ENCODE measurements at regions not wholly inside any gene's neighbourhood (a gene's known extent, or its start where the extent isn't known, plus 50 kb on each side); places are given as distances from the start of the nearest gene placed in this dataset.

DNA sequence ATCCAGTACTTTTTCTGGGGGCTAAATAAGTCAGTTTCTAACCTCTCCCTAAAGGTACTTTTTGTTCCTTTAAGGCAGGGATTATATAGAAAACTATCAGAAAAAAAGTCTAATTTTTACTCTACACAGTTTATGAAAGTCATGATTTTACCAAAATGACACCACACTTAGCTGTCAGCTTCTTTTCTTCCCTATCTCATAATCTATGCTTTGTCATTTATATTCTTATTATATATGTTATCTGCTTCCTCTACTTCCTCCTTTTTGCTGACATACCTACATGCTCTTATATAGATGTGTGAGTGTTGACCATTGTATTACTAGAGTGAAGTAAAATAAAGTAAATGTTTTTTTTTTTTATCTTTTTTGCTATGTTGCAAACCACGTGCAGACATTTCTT lies 203.9 kb upstream of the CHRM2 start:
- DNase-seq = no peak

DNA sequence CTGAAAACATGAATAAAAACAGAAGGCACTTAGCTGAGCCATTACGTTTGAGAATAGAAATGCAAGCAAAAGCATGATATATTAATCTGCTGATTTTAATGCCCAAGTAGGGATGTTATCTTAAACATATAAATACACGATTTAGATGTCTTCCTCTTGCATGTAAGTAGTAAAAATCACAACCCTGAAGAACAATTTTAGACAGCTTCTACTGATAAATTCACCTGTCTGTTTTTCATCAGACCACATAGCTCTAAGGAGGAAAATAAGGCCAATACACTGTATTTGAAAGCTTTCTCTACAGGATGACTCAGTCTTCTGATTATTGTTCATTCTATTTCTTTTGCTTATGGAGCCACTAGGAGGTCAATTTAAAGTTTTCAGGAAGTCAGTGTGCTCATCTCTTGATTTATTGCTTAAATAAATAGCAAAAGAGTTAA lies 210.9 kb upstream of the CHRM2 start:
- DNase-seq = no peak

DNA sequence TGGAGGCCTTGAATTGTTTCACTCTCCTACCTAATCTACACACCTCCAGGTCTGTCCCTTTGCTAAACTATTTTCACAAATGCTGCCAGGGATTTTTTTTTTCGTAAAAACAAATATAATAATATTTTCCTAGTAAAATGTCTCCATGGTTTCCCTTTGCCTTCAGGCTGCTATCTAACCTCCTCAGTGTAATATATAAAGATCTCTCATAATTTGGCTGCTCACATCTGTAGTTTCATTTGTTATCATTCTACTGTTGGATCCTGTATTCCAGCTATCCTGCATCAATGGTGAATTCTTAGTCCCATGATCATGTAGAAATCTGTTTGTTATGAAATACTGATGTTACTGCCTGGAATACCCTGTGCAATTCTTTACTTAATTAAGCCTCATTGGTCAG lies 211.9 kb upstream of the CHRM2 start:
- DNase-seq = no peak

DNA sequence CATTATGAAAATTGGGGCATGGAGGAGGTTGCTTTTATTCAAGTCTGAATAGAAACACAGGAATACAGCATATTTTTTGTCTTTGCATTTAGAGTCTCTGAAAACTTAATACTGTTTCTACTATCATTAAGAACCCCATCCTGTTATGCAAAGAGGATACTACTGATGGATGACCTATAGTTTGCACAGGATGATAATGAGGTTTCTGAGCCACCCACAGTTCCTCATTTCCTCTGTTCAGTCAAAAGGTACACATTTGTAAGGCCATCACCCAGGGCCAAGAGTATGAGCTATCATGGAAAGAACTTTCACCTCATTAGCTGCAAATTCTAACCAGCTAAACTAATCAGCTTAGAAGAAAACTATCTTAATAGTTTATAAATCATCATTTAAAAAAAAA lies 213.0 kb upstream of the CHRM2 start:
- DNase-seq = no peak

DNA sequence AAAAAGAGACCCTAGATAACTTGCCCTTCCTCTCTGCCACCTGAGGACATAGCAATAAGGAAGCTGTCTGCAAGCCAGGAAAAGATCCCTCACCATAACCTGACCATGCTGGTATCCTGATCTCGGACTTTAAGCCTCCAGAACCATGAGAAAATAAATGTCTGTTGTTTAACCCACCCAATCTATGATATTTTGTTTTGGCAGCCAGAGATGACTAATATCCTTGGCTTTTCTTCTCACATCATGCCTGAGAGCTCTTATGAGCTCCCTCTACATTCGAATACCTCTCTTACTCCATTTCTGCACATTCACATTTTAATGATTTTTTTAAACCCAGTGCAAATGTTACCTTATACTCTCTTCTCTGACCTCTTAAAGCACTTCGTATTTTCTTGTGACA lies 214.0 kb upstream of the CHRM2 start:
- DNase-seq = no peak

DNA sequence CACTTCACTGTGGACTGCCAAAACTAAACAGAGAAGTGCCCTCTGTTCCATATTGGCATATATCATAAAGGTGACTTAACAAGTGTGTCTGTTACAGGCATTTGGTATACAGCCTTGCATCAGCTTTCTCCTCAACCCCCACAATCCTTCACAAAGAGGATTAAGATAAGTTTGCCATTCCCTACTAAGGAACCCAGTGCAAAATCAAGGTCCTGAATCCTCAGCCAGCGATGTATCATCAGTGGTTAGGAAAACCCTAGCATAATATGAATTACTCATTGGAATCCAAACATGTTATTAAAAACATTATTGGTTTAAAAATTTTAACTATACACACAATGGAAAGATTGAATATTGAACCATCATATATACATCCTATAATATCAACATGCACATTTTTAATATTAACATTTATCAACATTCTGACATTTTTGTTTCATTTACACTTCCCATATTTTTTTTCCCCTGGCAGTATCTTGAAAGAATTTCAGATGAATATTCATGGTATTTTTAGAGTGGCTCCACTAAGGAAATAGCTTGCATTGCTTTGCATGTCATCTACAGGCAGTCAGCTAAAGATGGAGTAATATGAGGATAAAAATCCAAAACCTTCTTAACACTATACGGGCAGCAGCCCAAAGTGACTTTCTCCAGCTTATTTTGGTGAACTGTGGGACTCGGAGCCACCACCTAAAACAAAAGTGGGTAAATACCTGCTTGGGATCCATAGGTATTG lies 215.6 kb upstream of the CHRM2 start:
- no peak for DNase-seq

DNA sequence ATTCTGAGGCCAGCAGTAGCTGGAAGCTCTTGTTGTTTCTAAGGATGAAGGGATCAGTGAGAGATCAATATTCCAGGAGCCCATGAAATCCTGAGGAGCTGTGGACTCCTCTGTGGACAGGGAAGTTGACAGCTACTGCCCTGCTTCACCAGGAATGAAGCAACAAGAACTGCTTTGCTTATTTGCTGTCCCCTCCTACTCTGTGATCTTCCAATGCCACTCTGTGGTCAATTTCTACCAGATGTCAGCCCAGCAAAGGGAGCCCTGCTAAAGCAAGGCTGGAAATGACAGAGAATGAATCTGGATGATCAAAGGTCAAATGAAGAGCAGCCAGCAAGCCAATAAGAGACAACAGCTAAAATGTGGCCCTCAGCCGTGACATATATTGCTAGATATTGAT lies 227.5 kb upstream of the CHRM2 start:
- no peak for DNase-seq

DNA sequence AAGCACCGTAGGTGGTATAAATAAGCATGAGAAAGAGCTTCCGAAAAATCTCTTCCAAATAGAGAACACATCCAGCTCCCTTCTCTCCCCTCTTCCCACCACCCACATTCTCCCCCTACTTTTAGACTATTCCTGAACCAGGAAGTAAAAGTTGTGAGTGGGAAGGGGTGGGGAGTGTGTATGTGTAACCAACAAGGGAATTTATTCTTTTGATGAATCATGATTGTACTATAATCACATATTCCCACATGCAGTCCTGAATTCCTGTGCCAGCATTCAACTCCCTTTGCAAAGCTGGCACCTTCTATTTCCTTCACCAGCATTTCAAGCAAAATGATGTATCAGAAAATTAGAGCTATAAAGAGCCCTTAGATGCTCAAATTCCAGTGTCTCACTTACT lies 230.6 kb upstream of the CHRM2 start:
- no peak for DNase-seq

DNA sequence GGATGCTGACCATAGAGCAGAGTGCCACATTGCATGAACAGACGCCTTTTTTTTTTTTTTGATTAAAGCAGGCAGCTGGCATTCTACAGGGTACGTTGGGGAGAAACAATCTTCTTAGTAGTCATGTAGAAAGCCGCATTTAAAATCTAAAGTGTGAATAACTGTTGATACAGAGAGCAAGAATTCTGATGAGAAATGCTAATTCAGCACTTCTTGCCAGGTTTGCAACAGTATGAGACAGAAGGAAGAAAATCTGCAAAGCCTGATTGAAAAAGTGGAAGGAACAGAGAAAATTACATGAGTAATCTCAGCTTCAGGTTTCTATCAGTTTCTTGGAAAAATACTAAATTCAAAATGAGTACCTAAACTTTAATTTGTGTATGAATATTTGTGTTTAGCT lies 232.7 kb upstream of the CHRM2 start:
- no peak for DNase-seq

DNA sequence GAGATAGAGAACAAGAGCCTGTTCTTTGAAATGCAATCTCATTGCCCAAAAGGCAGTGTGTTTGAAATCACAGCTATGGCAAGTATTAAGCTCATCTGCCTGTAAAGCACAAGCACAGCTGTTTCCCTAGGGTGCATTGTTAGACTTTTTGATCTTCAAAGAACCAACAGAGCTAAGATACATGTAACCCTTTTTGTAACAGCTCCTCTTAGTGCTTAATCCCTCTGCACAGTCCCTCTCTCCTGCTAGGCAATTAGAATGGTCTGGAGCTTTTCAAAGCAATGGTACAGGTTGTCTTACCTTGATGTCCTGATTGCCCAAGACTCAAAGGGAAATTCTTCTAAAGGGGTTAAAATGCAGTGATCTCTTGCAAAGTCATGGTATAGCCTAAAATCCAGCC lies 249.6 kb upstream of the CHRM2 start:
- DNase-seq = no peak

DNA sequence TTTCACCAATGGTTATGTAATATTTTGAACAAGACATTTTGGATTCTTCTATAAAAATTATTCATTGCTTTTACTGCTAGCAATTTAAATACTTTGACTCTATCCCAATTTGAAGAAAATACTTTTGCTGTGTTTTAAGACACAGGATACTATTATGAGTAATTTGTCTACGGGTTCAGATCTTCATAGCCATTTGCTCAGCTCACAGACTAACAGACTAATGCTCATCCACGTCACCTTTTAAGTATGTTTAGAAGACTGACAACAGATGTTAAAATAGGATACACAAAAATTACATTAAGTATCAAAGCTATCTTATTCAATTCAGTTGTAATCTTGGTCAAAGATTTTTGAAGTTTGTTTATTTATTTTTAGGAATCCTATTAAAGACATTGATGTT lies 251.3 kb upstream of the CHRM2 start:
- DNase-seq = no peak

DNA sequence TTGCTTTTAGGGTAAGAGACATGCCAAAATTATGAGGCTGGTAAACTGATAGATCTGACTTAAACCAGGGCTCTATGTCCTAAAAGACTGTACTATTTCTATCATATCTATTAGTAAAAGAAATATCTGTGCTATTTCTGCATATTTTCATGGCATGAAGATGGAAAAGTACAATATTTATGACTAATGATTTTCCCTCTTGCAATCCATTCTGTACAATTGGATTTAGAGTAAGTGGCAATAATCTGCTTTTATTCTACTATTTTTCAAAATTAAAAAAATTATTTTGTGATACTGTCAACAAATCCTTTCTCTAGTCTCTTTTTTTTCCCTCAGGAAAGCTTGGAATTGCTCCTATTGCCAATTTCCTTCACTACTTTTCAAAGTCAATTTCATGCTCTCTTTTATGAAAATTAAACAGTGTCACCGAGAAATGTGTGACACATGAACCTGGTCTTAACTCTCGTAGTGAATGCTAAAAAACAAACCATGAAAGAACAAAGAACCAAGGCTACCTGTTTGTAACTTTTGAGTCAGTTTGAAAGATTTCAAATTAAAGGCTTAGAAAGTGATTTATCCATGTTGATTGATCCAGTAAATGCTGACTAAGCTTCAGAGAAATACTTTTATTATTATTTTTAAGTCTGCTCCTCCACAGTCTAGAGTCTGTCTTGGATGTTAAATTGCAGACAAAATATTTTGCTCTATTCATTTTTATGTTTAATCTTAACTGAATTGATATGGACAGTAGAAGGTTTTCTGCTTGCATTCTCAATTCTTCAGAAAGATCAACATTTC lies 262.7 kb upstream of the CHRM2 start:
- DNase-seq = no peak

DNA sequence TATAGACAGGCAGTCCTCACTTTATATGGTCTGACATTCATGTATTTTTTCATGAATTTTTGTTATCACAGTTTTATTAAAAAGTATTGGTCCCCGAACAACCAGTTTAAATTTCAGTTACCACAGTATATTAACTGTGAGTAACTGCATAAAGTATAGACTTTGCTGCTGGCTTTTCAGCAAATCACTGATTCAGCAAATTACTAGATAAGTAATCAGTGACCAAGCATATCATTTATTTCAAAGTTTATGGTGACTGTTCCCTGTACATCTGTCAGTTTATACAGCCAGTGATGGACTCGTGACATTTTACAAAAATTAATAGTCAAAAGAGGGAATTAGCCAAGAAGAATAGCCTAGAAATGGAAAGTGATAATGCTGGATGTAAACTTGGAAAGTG lies 266.7 kb upstream of the CHRM2 start:
- no peak for DNase-seq

DNA sequence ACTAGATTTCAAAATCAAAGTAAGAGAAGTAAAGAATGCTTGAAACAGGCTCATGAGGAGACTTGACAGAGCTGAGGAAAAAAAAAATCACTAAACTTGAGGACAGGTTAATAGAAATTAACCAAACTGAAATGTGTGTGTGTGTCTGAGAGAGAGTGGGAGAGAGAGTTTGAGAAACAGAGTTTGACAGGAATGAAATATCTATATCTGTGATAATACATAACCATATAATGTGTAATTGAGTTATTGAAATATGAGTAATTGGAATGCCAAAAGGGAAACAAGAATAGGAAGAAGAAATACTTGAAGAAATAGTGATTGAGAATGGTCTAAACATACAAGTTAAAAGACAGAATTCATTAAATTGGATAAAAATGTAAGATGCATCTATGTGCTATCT lies 268.0 kb upstream of the CHRM2 start:
- DNase-seq = no peak

DNA sequence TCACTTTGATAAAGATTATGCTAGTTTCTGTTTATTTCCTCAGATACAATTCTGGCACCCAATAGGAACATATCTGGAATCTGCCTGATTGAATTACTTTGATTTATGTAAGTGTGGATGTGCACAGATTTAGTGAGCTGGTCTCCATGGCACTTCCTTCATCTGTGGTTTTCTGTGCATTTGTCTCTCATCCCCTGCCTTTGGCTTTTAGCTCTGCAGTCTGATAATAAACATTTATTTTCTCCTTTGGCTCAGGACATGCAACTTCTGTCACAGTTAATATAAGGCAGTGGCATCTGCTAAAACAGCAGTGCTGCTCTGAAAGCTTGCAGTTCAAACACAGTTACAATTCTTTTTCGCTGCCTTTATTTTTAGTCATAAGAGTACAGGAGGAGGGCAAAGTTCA lies 273.7 kb upstream of the CHRM2 start:
- no peak for DNase-seq

DNA sequence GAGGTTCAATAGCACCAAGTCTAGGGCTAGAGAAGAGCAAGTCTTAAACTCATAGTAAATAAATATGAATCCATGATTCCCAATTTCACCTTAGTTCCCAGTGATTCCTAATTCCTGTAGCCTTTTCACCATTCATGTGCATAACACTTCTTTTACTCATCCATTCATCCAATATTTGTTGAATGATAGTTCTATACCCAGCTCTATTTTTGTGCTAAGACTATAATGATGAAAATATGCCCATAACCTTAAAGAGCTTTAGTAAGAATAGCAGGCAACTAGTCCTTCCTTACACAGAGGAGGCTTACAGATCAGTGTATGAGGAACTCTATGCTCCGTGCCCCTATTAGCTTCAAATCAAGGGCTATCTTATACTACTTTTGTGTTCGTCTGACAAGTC lies 280.2 kb upstream of the CHRM2 start:
- DNase-seq = no peak

DNA sequence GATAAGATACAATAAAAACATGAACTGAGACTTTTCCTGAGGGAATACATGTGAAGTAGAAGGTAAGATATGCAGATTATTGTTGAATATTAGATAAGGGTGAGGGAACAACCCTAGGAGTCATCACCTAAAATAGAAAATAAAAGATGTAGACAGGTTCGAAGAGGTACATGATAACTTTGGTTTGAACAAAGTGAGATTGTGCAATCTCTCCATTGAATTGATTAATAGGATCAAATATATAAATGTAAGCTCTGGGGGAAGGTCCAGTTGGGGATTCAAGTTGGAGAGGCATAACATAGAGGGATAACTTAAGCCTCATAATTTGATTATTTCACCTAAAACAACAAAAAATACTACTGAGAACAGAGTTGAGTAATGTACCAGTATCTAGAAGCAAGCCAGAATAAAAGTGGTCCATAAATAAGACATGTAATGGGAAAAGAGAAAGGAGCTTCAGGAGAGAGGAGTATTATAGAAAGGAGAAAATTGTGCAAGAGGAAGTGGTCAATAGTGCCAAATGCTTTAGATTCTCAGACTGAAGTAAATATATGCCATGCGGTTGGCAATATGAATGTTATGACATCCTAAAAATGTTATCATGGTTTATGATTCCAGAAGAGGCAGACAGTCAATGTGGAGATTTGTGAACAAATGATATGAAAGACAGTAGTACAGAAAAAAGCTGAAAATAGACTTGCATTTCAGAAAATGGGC lies 282.3 kb upstream of the CHRM2 start:
- no peak for DNase-seq

DNA sequence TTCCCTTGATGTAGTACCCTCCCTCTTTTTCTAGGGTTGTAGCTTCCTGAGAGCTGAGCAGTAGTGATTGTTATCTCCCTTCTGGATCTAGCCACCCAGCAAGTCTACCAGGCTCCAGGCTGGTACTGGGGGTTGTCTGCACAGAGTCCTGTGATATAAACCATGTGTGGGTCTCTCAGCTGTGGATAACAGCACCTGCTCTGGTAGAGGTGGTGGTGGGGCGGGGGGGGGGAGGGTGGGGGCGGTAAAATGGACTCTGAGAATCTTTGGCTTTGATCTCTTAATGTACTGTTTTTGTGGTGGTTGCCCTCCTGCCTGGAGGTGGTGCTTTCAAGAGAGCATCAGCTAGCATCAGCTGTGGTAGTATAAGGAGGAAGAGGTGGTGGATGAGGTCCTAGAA lies 302.0 kb upstream of the CHRM2 start:
- DNase-seq = no peak

DNA sequence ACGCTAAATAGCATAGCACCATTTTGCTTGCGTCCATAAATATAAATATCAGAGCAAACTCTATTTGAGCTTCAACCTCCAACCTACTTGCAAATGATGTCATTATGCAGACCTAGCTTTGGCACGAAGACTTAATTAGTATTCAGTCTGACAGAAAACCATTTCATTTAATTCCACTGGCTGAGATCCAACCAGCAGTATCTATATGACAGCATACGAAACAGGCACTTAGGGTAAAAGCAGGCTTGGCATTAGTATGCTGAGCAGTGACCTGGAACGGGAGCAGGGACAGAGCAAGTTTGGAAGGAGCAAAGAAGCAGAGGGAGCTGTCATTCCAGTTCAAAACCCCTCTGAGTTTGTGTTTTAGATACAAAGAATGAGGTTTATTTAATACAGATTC lies 312.5 kb upstream of the CHRM2 start:
- peak; percentile 6 for DNase-seq

DNA sequence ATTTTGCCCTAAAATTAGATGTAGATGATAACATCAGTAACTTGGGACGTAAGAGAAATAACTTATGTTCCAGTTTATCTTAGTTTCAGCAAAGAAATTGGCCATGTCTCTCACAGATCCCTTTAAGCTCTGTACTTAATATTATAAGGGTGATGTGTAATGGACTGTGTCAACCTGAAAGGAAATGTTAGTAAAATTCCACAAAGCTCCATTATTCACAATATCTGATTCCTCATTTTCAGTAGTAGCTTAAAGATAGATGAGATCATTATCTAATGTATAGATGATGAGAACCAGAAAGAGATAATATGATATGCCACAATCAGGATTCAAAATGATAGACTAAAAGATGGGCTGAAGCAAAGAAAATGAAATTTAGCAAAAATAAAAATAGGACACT lies 316.8 kb upstream of the CHRM2 start:
- no peak for DNase-seq

DNA sequence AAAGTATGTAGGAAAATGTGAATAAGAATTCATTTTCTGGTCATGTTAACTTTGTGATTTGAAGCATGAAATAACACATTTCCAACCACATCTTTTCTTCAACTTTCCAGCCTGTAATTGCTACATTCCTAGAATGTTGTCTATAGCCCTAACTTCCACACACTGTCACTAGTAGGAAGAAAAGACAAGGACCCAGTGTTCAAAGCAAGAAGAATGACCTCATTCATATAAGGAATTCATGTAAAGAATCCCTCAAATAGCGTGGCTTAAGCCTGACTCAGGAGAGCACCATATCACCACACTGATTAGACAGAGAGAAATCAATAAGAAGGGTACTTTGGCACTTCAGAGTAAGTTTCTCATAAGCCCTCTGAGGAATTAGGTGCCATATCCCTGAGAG lies 318.7 kb upstream of the CHRM2 start:
- DNase-seq = no peak

DNA sequence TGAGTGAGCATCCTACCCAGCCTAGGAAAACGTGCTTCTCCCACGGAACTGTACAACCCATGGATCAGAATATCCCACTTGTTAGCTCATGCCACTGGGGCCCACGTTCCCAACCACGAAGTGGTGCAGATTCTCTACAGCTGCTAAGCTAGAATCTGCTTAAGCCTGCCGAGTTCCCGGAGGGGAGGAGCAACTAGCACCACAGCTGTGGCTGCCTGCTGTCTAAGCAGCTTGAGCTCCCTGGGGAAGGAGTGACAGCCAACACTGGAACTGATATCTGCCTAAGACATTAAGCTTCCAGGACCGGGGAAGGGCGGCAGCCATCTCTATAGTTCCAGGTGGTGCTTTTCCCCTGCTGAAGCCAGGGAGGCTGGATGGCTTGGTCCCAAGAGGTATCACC lies 334.7 kb upstream of the CHRM2 start:
- no peak for DNase-seq

DNA sequence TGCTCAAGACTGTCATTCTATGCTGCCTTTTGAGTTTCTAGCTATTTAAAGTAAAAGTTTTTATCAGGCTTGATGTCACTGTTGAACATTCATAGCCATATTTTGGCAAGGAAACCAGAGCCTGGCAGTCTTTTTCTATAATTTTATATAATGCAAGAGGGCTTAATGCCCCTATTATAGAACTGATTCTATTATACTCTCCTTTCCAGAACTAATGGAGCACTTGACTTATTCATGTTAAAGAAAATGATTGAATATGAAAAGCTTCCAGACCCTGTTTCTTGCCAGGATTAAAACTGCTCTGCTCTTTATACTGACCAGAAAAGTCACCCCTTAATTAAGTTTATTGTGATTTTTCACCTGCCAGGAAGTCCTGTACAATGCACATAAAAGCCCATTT lies 337.6 kb upstream of the CHRM2 start:
- no peak for DNase-seq

DNA sequence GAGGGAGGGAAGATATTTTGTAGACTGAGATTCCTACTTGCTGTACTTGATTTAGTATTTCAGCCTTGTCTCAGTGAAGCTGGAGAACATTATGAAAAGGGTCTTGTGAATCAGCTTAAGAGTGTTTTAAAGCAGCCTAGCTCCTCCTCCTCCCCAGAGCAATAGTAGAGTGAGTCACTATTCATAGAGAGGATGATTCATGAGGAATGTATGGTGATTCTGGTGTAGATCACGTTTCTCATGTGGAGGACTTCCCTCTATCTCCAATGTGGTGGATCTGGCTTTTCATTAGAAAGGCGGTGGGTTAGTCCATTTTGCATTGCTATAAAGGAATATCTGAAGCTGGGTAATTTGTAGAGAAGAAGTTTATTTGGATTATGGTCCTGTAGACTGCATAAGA lies 340.1 kb upstream of the CHRM2 start:
- no peak for DNase-seq

Data from NCI-H446 treated with DMSO at 0.1 percent for 48 hours (cell line).